ENCODE measurements at regions not wholly inside any gene's neighbourhood (a gene's known extent, or its start where the extent isn't known, plus 50 kb on each side); places are given as distances from the start of the nearest gene placed in this dataset.
A peak's percentile ranks its signal among the peaks of the same experiment; 100 is the strongest.
"Not testable (repeated sequence)": the region's sequence is repeated elsewhere in the genome, so short reads cannot be mapped to it uniquely, and the experiment has no call there.

- no peak for DNase-seq
Measured at GRCh38 chr12:56872366-56872765, 61.8 kb downstream of the SDR9C7 start.

DNA sequence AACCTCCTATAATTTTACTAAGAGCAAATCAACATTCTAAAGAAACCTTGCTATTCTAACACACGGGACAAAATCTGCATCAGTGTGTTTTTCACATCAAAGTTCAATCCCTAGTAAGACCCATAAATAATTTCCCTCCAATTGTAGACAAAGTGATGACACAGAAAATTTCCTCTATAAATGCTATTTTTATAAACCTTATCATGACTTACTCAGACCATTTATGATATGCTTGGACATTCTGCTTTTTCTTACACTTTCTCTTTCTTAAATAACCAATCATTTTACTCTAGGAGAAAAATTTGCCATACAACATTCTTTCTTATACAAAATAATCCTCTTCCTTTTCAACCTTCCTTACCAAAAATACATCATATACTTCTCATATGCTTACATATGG is 67.0 kb downstream of the SDR9C7 start:
- peak in 1 of 2 experiments; percentile 35 for DNase-seq

GRCh38 chr12:56866493-56866892 is 67.7 kb downstream of the SDR9C7 start:
- DNase-seq = no peak

DNA sequence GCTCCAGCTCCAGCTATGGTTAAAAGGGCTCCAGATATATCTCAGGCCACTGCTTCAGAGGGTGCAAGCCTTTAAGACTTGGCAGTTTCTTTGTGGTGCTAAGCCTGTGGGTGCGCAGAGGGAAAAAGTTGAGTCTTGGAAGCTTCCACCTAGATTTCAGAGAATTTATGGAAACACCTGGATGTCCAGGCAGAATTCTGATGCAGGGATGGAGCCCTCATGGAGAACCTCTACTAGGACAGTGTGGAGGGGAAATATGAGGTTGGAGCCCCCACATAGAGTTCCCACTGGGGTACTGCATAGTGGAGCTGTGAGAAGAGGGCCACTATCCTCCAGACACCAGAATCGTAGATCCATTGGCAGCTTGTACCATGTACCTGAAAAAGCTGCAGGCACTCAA is 69.9 kb downstream of the SDR9C7 start:
- DNase-seq = no peak

DNA sequence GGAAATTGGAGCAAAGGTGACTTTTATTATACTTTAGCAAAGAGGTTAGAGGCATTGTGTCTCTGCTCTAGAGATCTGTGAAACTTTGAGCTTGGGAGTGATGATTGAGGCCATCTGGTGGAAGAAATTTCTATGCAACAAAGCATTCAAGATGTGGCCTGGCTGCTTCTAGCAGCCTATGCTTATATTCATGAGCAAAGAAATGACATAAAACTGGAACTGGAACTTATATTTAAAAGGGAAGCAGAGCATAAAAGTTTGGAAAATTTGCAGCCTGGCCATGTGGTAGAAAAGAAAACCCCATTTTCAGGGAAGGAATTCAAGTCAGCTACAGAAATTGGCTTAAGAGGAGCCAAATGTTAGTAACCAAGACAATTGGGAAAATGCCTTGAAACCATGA is 70.4 kb downstream of the SDR9C7 start:
- DNase-seq = no peak

DNA sequence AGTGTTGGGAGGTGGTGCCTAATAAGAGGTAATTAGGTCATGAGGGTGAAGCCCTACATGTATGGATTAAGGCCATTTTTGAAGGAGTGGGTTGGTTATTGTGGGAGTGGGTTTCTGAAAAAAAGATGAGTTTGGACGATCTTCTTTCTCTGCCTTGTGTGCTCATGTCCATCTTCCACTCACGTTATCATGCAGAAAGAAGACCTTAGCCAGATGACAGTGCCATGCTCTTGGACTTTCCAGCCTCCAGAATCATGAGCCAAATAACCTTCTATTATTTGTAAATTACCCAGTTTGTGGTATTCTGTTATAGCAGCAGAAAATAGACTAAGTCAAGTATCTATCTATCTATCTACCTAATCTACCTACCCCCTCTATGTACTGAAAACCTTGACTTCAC is 71.9 kb downstream of the SDR9C7 start:
- no peak for DNase-seq

GRCh38 chr12:56853392-56853978 is 80.7 kb downstream of the SDR9C7 start:
- not testable (repeated sequence) for DNase-seq

GRCh38 chr12:56851462-56851861 is 82.7 kb downstream of the SDR9C7 start:
- DNase-seq = no peak

DNA sequence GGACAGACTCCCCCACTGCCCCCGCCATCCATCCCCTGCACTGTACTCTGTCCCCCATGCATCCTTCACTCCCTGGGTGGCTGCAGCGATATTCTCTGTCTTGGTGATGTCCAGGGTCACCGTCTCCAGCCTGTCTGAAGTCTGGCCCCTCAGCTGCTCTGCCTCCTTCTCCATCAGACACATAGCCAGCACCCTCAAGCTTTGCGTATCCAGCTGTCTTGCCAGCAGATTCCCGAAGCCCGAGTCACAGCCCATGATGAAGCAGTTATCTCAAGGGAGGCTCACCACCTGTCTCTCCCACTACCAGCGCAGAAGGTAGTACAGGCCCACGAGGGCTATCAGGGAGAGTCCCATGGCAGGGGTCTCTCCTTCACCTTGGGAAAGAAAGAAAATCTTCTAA is 77.8 kb downstream of the HSD17B6 start:
- no peak for DNase-seq

DNA sequence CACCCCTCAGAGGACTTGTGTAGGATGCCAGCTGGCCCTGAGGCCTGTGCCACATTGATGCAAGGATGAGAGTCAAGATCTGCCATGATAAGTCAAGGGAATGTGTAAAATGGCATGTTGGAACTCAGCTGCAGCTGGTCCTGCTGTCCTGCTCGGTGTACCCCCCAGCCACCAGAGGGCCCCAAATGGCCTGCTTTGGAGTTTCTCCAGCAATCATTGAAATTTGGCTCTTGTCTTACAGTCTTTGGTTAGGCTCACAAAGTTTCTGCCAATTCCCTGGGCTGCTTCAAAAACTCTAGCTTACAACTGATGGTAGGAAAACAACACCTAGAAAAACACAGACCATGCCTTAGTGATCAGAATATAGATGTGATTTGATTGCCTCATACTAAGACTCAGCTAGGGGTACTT is 76.8 kb downstream of the HSD17B6 start:
- peak; percentile 59 for DNase-seq

DNA sequence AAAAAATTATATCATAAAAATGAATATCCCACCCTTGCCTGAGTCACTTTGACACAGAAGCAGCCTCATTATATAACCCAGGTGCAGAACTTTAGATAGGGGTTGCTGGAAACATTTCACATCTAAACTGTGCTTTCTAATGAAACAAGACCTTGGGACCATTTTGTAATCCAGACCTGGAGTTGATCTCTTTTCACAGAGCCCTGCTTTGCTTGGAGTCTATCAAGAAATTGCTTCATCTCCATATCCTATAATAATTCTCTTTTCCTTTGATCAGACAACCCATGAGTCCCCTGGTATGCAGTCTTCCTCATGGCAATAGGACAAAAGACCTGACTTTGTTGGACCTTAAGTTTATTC is 76.3 kb downstream of the HSD17B6 start:
- DNase-seq = no peak

DNA sequence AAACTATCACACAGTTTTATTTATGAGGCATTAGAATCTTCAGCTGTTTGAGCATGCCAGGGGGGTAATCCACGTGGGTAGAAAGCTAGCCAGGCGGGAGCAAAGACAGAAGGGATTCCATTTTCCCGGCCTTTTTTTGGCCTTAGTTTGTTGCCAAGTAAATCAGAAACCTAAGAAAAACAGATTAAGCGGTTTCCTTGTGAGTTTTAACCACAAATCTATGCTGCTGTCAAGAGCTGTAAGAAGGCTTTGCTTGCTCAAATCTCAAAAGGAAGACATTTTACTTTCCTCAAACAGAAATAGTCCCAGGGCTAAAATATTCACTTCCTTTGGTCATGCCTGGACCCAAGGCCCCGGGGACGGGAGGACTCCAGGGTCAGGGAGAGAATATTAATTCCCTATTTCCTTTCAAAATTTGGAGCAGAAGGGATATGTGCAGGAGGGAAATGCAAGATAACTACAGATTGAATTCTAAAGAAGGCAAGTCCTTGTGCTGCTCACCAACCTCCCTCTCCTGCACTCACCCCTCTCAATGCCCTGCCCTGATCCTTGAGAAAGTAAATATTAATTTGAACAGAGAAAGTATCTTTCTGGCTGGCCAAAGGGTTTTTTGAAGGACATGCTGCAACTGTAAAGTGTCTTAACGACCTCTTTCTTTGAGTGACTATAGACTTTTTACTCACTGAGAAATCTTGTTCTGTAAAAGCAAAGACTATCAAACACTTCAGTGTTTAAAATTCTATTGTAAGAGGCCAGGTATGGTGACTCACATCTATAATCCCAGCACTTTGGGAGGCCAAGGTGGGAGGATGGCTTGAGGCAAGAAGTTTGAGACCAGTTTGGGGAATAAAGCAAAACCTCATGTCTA is 75.7 kb downstream of the HSD17B6 start:
- DNase-seq = no peak
